BLaER1 (cell line): ENCODE measurements at regions not wholly inside any gene's neighbourhood (a gene's known extent, or its start where the extent isn't known, plus 50 kb on each side); places are given as distances from the start of the nearest gene placed in this dataset.
A peak's percentile ranks its signal among the peaks of the same experiment; 100 is the strongest.

Source experiments
- H3K27ac ChIP-seq: shearing (Covaris generic); formaldehyde crosslinking; 2 replicates; pipeline ENCODE4 v1.8.1; 2022
- H3K27me3 ChIP-seq: shearing (Covaris generic); formaldehyde crosslinking; 2 replicates; pipeline ENCODE4 v1.8.1; 2022
- H3K36me3 ChIP-seq: shearing (Covaris generic); formaldehyde crosslinking; 2 replicates; pipeline ENCODE4 v1.8.1; 2022
- H3K4me1 ChIP-seq: shearing (Covaris generic); formaldehyde crosslinking; 2 replicates; pipeline ENCODE4 v1.8.1; 2022
- H3K4me2 ChIP-seq: shearing (Covaris generic); formaldehyde crosslinking; 2 replicates; pipeline ENCODE4 v1.8.1; 2022
- H3K4me3 ChIP-seq: shearing (Covaris generic); formaldehyde crosslinking; 2 replicates; pipeline ENCODE4 v1.8.1; 2022
- H3K9ac ChIP-seq: shearing (Covaris generic); formaldehyde crosslinking; 2 replicates; pipeline ENCODE4 v1.8.1; 2022
- H3K9me3 ChIP-seq: shearing (Covaris generic); formaldehyde crosslinking; 2 replicates; pipeline ENCODE4 v1.8.1; 2022
- H4K20me1 ChIP-seq: shearing (Covaris generic); formaldehyde crosslinking; 2 replicates; pipeline ENCODE4 v1.8.1; 2022
- Cebpa-rat ChIP-seq: shearing (Covaris generic); IDR thresholded peaks from 2 replicates; pipeline ENCODE4 v1.8.1; 2022

- H3K4me1 ChIP-seq: no peaks in the 10 kb centered on the region
- no peak overlapping the region for H3K27ac ChIP-seq
- no peaks in the 10 kb centered on the region for H3K27me3 ChIP-seq
Observed at GRCh38 chr11:11774928-11775327, 66.8 kb upstream of the USP47 start.

GRCh38 chr11:11772865-11773515 is 68.8 kb upstream of the USP47 start:
- no peak overlapping the region for H3K9ac ChIP-seq
- H3K27me3 ChIP-seq: no peaks in the 10 kb centered on the region
- H4K20me1 ChIP-seq: no peaks in the 10 kb centered on the region
- H3K4me2 ChIP-seq: no peak overlapping the region
- no peaks in the 10 kb centered on the region for H3K36me3 ChIP-seq
- H3K4me1 ChIP-seq: no peaks in the 10 kb centered on the region
- TF ChIP-seq Cebpa-rat: no peak
- H3K9me3 ChIP-seq: no peaks in the 10 kb centered on the region
- H3K27ac ChIP-seq: no peak overlapping the region
- no peak overlapping the region for H3K4me3 ChIP-seq

More at GRCh38 chr11:11774928-11775327, 66.8 kb upstream of the USP47 start:
- Histone ChIP-seq H3K9ac (no peak overlapping the region), H3K4me3 (no peak overlapping the region), H3K9me3 (no peaks in the 10 kb centered on the region), H3K36me3 (no peaks in the 10 kb centered on the region), H4K20me1 (no peaks in the 10 kb centered on the region), H3K4me2 (no peak overlapping the region)
- TF ChIP-seq Cebpa-rat: no peak

GRCh38 chr11:11770921-11771486 is 70.8 kb upstream of the USP47 start:
- Histone ChIP-seq H3K27ac (no peak overlapping the region), H3K27me3 (no peaks in the 10 kb centered on the region), H3K4me1 (no peaks in the 10 kb centered on the region), H3K4me3 (no peak overlapping the region), H3K36me3 (no peaks in the 10 kb centered on the region), H3K4me2 (no peak overlapping the region), H3K9ac (no peak overlapping the region), H4K20me1 (no peaks in the 10 kb centered on the region), H3K9me3 (no peaks in the 10 kb centered on the region)
- no peak for TF ChIP-seq Cebpa-rat

GRCh38 chr11:11770296-11770695 is 71.5 kb upstream of the USP47 start:
- no peaks in the 10 kb centered on the region for H4K20me1 ChIP-seq
- TF ChIP-seq Cebpa-rat: no peak
- no peak overlapping the region for H3K4me2 ChIP-seq
- H3K4me3 ChIP-seq: no peak overlapping the region
- no peak overlapping the region for H3K27ac ChIP-seq
- H3K36me3 ChIP-seq: no peaks in the 10 kb centered on the region
- no peaks in the 10 kb centered on the region for H3K9me3 ChIP-seq
- H3K4me1 ChIP-seq: no peaks in the 10 kb centered on the region
- H3K9ac ChIP-seq: no peak overlapping the region
- H3K27me3 ChIP-seq: no peaks in the 10 kb centered on the region

GRCh38 chr11:11769782-11770181 is 72.0 kb upstream of the USP47 start:
- Histone ChIP-seq H3K9ac (no peak overlapping the region), H3K4me2 (no peak overlapping the region), H3K4me3 (no peak overlapping the region), H3K4me1 (peaks cover 2% of the 10 kb centered on the region; the same call in 1 of the 2 replicates), H4K20me1 (no peaks in the 10 kb centered on the region), H3K9me3 (no peaks in the 10 kb centered on the region), H3K36me3 (no peaks in the 10 kb centered on the region), H3K27ac (no peak overlapping the region), H3K27me3 (no peaks in the 10 kb centered on the region)
- TF ChIP-seq Cebpa-rat: no peak

- TF ChIP-seq Cebpa-rat: no peak
- no peaks in the 10 kb centered on the region for H3K27me3 ChIP-seq
Observed at GRCh38 chr11:11769362-11769761, 72.4 kb upstream of the USP47 start.

GRCh38 chr11:11764423-11764803 is 77.4 kb upstream of the USP47 start:
- peaks cover 13% of the 10 kb centered on the region for H3K4me1 ChIP-seq
- H3K36me3 ChIP-seq: no peaks in the 10 kb centered on the region
- no peaks in the 10 kb centered on the region for H3K9me3 ChIP-seq
- no peaks in the 10 kb centered on the region for H3K27me3 ChIP-seq
- no peak overlapping the region for H3K9ac ChIP-seq
- H3K27ac ChIP-seq: no peak overlapping the region
- TF ChIP-seq Cebpa-rat: no peak
- no peaks in the 10 kb centered on the region for H4K20me1 ChIP-seq
- H3K4me3 ChIP-seq: no peak overlapping the region
- H3K4me2 ChIP-seq: peak overlapping the region; percentile 52

More at GRCh38 chr11:11769362-11769761, 72.4 kb upstream of the USP47 start:
- Histone ChIP-seq H4K20me1 (no peaks in the 10 kb centered on the region), H3K4me3 (no peak overlapping the region), H3K36me3 (no peaks in the 10 kb centered on the region), H3K4me1 (peaks cover 6% of the 10 kb centered on the region), H3K4me2 (no peak overlapping the region), H3K9me3 (no peaks in the 10 kb centered on the region), H3K27ac (no peak overlapping the region), H3K9ac (no peak overlapping the region)

GRCh38 chr11:11763796-11764422 is 77.9 kb upstream of the USP47 start:
- Histone ChIP-seq H3K36me3 (no peaks in the 10 kb centered on the region), H3K9me3 (no peaks in the 10 kb centered on the region), H3K9ac (no peak overlapping the region), H4K20me1 (no peaks in the 10 kb centered on the region), H3K27ac (no peak overlapping the region), H3K4me3 (no peak overlapping the region), H3K27me3 (no peaks in the 10 kb centered on the region), H3K4me1 (peaks cover 13% of the 10 kb centered on the region), H3K4me2 (peak overlapping the region; percentile 52; the same call in 1 of the 2 replicates)
- no peak for TF ChIP-seq Cebpa-rat

- Histone ChIP-seq H4K20me1 (no peaks in the 10 kb centered on the region), H3K27me3 (no peaks in the 10 kb centered on the region), H3K27ac (no peak overlapping the region), H3K36me3 (no peaks in the 10 kb centered on the region), H3K4me3 (no peak overlapping the region), H3K4me2 (no peak overlapping the region), H3K4me1 (peaks cover 13% of the 10 kb centered on the region), H3K9ac (no peak overlapping the region), H3K9me3 (no peaks in the 10 kb centered on the region)
- TF ChIP-seq Cebpa-rat: no peak
Observed at GRCh38 chr11:11760838-11761237, 80.9 kb upstream of the USP47 start.

- Histone ChIP-seq H3K4me3 (no peak overlapping the region), H3K36me3 (no peaks in the 10 kb centered on the region), H3K9me3 (no peaks in the 10 kb centered on the region), H3K4me2 (no peak overlapping the region), H3K27me3 (no peaks in the 10 kb centered on the region), H3K4me1 (peaks cover under 1% of the 10 kb centered on the region; the same call in 1 of the 2 replicates), H3K27ac (no peak overlapping the region), H4K20me1 (no peaks in the 10 kb centered on the region), H3K9ac (no peak overlapping the region)
- TF ChIP-seq Cebpa-rat: no peak
Observed at GRCh38 chr11:11758603-11759196, 83.1 kb upstream of the USP47 start.
